GM21423 (cell line): ENCODE measurements at regions not wholly inside any gene's neighbourhood (a gene's known extent, or its start where the extent isn't known, plus 50 kb on each side); places are given as distances from the start of the nearest gene placed in this dataset.

Experiments
- ATAC-seq: cut with Tn5 transposase; IDR thresholded peaks from one replicate; pipeline ENCODE4 v1.9.1; 2021; ENCODE audit warnings: mild to moderate bottlenecking, moderate library complexity; ENCODE audit not compliant: unreplicated experiment

- no peak for ATAC-seq
Measured at GRCh38 chr3:107970993-107971580, 119.7 kb downstream of the CD47 start.

DNA sequence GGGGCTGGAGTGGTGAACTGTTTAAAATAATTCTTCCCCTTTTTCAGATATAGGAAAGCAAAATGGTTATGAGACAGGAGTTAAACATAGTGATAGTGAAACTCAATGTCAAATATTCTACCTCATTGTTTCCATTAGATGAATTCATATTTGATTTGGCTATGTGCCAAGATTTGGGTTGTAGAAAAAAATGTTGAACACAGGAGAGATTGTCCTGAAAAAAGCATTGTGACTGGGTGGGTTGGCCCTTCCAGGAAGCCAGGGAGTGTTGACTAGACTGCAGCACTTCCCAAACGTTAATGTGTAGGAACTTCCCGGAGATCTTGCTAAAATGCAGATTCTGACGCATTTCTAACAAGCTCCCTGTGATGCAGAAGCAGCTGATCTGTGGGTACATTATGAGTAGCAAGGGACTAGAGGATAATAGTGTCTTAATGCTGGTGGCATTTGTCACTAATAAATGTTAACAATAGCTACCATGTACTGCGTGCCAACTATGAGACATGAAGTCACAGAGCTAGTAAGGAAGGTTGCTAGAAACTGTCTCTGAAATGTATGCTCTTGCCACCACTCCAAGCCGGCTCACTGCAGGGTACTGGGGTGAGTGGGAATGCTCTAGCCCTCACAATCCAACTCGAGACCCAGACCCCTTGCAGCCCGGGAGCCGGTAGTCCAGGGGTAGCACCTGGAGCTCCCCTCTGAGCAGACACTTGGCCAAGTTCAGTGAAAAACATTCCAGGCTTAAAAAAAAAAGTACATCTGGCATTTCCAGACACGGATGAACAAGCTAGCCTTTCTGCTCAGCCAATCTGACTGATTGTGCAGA lies 120.6 kb downstream of the CD47 start:
- ATAC-seq, result no peak

DNA sequence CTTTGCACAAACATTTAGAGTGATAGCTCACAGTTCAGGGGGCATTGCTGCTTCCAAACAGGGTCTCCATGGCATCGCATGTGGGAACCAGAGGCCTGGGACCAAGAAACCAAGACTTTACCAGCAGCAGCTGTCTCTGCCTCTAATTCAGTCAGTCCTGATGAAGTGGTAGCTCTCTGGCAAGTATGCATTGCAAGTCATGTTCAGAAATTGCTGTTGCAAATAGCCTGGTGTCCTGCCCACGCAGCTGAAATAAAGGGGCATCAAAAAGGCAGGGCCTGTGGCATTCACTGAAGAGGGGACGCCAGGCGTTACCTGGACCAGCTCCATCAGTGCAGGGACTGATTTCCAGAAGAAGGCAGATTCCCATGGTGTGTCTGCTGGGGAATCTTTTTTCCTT lies 121.3 kb downstream of the CD47 start:
- ATAC-seq, result no peak

DNA sequence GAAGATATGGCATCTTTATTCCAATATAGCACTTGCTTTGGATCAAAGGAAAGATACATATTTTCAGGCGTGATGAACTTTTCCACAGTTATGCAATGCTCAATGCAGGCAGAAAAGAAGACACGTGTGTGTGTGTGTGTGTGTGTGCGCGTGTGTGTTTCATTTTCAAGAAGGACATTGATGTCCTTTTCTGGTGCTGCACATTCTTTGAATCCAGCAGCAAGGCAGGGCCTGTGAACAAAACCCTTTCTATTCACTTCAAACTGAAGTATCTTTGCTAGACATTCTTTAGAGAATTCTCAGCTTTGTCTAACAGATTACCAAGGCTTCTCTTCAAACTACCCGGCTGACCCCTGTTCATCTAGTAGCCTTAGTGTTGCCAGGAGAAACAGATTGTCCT lies 124.6 kb downstream of the CD47 start:
- no peak for ATAC-seq

DNA sequence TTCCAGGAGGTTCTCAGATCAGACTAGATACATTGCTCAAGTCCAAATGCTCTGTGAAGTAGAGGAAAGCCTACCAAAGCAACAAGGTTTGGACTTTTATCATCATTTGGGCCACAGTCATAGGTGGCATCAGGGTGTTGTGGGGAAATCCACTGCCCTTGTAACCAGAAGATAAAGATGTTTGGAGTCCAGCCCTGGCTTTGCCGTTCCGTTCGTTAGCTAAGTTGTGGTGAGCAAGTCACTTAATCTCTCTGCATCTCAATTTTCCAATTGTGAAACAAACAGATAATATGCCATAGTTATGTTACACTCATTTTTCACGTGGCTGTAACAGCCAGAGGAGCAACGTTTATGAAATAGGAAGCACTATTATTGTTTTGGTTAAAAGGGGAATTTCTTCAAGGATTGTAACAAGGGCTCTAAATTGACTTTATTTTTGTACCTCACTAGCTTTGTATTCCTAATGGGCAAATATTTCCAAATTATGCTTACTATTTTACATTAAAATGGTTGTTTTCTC lies 125.6 kb downstream of the CD47 start:
- no peak for ATAC-seq

GRCh38 chr3:107963581-107963980 lies 127.2 kb downstream of the CD47 start:
- no peak for ATAC-seq

DNA sequence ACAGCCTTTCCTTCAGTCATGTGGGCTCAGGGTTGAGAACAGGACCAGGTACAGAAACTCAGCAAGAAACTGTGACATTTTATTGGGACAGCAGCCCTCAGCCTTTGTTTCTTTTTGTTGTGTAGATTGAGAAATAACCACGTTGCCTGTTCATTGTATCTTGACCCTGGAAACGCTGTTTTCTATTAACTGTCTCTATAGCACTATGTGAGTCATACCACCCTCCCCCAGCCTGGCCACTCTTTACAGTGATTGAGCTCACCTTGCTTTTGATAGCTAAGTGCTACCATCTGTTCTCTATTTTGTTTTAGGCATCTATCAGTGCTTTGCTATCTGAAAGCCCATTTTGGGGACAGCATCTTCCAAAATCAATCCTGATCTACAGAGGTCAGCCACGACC lies 127.9 kb downstream of the CD47 start:
- no peak for ATAC-seq

DNA sequence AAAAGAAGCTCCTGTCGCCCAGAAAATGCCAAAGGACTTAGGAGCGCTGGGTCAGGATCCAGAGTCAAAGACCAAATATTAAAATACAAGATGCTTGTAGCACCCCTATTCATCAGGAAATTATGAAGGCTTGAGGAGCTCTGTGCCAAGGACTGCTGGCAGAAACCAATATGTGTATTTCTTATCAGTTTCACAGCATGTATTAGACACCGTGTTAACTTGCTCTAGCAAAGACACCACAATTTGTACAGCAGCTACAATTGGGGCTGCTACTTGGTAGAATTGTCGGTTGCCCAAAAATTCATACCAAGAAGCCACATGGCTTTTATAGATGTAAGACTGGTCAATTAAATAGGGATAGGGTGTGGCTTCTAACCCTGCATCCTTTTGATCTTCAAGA lies 128.8 kb downstream of the CD47 start:
- ATAC-seq, result no peak

- ATAC-seq, result no peak
Measured at GRCh38 chr3:107959550-107960154, 131.2 kb downstream of the CD47 start.

- no peak for ATAC-seq
Measured at GRCh38 chr3:107958146-107958545, 132.7 kb downstream of the CD47 start.

GRCh38 chr3:107956991-107957900 lies 133.6 kb downstream of the CD47 start:
- ATAC-seq, result no peak

GRCh38 chr3:107954845-107955244 lies 136.0 kb downstream of the CD47 start:
- ATAC-seq, result no peak

- ATAC-seq, result no peak
Measured at GRCh38 chr3:107953722-107954121, 137.1 kb downstream of the CD47 start.

GRCh38 chr3:107951126-107951525 lies 139.7 kb downstream of the CD47 start:
- ATAC-seq, result no peak

DNA sequence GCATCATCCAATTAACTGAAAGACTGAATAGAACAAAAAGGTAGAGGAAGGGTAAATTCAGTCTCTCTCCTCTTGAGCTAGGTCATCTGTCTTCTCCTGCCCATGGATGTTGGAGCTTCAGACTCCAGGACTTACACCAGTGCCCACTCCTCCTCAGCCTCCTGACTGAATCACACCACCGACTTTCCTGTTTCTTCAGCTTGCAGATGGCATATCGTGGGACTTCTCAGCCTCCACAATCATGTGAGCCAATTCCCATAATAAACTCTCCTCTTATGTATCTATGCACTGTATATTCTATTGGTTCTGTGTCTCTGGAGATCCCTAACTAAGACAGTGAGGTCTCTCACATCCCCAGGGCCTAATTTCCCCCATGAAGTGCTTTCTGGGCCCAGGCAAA lies 140.4 kb downstream of the CD47 start:
- ATAC-seq, result no peak

DNA sequence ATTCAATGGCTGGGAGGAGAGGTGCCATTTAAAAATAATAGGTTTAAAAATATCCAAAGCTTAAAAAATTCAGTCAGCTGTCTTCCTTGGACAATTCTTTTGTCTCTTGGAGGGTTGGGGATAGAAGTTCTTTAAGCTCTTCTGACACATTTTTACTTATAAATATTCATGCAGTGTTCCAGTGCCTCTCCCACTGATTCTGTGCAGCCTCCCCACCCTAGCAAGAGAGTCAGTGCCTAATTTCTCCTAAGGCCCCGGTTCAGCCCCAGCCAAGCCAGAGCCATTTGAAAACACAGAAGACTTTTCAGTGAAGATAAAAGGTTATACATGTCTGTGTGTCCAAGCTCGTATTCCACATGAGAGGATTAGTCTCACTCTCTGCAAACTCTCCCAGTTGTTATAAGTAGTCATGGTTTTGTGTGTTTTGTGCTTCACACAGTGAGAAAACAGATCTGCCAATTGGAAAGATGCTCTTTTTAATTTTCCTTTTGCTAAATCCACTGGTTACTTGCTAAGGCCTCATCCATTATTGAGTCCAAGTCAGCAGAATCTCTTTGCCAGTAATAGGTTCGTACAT lies 141.3 kb downstream of the CD47 start:
- ATAC-seq, result no peak

- ATAC-seq, result no peak
Measured at GRCh38 chr3:107947203-107947602, 143.6 kb downstream of the CD47 start.

- no peak for ATAC-seq
Measured at GRCh38 chr3:107946700-107947099, 144.1 kb downstream of the CD47 start.

DNA sequence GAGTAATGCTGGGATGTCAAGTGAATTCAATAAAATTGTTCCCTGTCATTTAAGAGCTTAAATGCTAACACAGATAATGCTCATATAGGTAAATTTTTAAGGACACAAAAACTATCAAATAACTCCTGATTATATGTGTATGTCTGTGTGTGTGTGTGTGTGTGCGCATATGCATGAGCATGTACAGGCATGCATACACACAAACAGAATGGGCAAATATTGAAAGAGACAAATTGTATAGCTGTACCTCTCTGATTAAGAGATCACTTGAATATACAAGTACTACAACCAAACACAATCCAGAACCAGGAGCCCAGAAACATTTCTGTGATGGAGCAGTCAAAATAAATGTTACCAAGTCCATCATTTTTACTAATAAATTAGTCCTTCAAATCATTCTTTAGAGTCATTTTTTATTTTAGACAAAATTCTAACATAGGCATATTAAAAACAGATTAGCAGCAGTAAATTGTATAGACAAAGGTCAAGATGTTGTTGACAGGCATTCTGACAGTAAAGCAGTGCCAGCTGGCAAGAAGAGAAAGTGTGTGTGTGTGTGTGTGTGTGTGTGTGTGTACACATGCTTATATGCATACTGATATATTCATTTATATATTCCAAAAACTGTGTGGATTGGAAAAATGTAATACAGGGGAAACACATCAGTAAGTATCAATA lies 145.3 kb downstream of the CD47 start:
- no peak for ATAC-seq
